Peyer's patch (tissue), 4 donors: ENCODE measurements at regions not wholly inside any gene's neighbourhood (a gene's known extent, or its start where the extent isn't known, plus 50 kb on each side); places are given as distances from the start of the nearest gene placed in this dataset.
A peak's percentile ranks its signal among the peaks of the same experiment; 100 is the strongest.

ENCODE experiments used
- DNase-seq, 3 donors: peaks; one replicate each; pipeline ENCODE4 v3.0.0-alpha.2; 2017 to 2019
- H3K27ac ChIP-seq, 4 donors: fragments of 200-600 bp; sonication (generic); one replicate each; pipeline ENCODE4 v1.5.1; 2016 to 2019
- H3K27me3 ChIP-seq, 2 donors: fragments of 200-600 bp; sonication (generic); one replicate each; pipeline ENCODE4 v1.5.1; 2019
- H3K36me3 ChIP-seq, 3 donors: fragments of 200-600 bp; sonication (generic); one replicate each; pipeline ENCODE4 v1.5.1; 2016 to 2019
- H3K4me1 ChIP-seq, 4 donors: fragments of 200-600 bp; sonication (generic); one replicate each; pipeline ENCODE4 v1.5.1; 2016 to 2019
- H3K4me3 ChIP-seq, 4 donors: fragments of 200-600 bp; sonication (generic); 1 replicate in 3 of 4; 2 replicates in 1 of 4; pipeline ENCODE4 v1.5.1; 2016 to 2019; ENCODE audit warnings: mild to moderate bottlenecking in 1 of 4
- H3K9me3 ChIP-seq, 4 donors: fragments of 200-600 bp; sonication (generic); one replicate each; pipeline ENCODE4 v1.5.1; 2016 to 2019; ENCODE audit warnings: mild to moderate bottlenecking in 1 of 4
- POLR2A ChIP-seq, 2 donors: fragments of 450-650 bp; IDR thresholded peaks; one replicate each; pipeline ENCODE4 v1.5.1; 2017; ENCODE audit warnings: antibody characterized with exemption in 2 of 2, mild to moderate bottlenecking in 2 of 2, moderate library complexity in 2 of 2
- TF ChIP-seq, protein P1 (sequence below), 6 experiments: fragments of 450-650 bp in 4 of 6; fragments of 200-600 bp in 2 of 6; sonication (generic) in 1 of 6; IDR thresholded peaks; one replicate each; pipeline ENCODE4 v1.5.1; 2017 to 2019; ENCODE audit warnings: antibody characterized with exemption in 6 of 6, mild to moderate bottlenecking in 3 of 6, moderate library complexity in 1 of 6

DNA sequence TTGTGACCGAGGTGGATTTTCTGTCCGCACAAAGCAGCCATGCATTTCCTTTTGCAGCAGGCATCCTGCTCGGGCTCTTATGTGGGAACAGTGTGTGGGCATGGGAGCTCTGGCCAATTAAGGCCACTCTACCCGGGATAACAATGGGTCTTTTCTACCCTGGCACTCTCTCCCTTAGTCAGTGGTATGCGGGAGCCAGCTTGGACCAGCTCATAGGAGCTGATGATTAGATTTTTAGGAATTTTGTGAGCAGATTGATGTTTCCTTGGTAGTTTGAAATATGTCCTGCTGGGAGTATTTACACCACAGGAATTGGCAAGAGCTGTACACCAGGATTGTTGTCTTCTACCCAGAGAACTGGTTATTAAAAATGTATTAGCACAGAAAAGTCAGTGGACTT is 89.3 kb downstream of the SPP2 start:
- no peak overlapping the region for H3K27ac ChIP-seq
- no peak overlapping the region for H3K4me3 ChIP-seq
- no peaks in the 10 kb centered on the region for H3K4me1 ChIP-seq
- TF ChIP-seq POLR2A (IDR thresholded peaks at IDR 0.05), result no peak
- TF ChIP-seq, protein P1, sequence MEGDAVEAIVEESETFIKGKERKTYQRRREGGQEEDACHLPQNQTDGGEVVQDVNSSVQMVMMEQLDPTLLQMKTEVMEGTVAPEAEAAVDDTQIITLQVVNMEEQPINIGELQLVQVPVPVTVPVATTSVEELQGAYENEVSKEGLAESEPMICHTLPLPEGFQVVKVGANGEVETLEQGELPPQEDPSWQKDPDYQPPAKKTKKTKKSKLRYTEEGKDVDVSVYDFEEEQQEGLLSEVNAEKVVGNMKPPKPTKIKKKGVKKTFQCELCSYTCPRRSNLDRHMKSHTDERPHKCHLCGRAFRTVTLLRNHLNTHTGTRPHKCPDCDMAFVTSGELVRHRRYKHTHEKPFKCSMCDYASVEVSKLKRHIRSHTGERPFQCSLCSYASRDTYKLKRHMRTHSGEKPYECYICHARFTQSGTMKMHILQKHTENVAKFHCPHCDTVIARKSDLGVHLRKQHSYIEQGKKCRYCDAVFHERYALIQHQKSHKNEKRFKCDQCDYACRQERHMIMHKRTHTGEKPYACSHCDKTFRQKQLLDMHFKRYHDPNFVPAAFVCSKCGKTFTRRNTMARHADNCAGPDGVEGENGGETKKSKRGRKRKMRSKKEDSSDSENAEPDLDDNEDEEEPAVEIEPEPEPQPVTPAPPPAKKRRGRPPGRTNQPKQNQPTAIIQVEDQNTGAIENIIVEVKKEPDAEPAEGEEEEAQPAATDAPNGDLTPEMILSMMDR (IDR thresholded peaks at IDR 0.05), result no peak
- DNase-seq, result no peak
- no peaks in the 10 kb centered on the region for H3K9me3 ChIP-seq
- no peaks in the 10 kb centered on the region for H3K27me3 ChIP-seq
- no peaks in the 10 kb centered on the region for H3K36me3 ChIP-seq

DNA sequence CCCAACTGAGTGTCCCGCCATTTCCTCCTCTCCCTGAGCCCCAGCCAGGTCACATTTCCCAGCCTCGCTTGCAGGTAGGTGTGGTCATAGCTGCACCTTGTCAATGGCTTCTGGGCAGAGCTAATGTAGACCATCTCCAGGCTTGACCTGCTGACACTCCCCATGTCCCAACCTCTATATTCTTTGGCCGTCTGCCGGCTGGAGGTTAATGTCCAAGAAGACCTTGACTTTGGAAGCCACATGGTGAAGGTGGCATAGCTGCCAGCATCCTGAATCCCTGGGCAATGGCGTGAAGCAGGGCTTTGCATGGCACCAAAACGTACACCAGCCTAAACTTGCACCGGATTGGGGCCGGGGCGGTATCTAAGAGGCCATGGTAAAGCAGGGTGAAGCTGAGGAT is 88.3 kb downstream of the SPP2 start:
- H3K36me3 ChIP-seq, result no peaks in the 10 kb centered on the region
- DNase-seq, result no peak
- TF ChIP-seq, protein P1 (IDR thresholded peaks at IDR 0.05), result no peak
- no peak for TF ChIP-seq POLR2A (IDR thresholded peaks at IDR 0.05)

DNA sequence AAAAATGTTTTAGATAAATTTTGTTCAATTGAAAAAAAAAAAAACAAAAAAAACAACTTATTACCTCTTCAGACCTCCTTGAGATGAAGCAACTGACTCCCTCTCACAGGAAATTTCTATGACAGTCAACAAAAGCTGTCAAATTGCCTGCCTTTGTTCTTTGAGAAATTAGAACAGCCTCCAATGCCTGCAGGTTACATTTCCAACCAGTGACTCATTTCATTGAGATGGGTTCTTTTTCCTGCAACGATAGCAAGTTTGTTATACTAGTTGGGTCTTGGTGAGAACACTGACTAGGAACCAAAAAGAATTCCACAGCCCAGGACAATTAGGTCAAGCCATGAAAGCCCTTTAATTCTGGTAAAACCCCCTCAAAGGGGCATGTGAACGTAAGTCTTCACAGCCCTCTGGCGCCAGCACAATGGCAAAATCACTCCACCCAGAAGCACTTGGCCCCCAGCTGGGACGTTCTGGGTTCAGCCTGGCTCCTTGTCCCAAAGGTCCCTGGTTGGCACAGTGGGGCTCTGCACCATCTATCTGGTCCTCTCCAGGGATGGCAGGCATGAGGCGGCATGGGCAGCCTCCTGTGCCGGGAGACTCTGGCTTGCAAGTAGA is 87.0 kb downstream of the SPP2 start:
- no peak for DNase-seq
- TF ChIP-seq, protein P1 (IDR thresholded peaks at IDR 0.05), result no peak
- Histone ChIP-seq H3K9me3 (no peaks in the 10 kb centered on the region), H3K4me3 (no peak overlapping the region), H3K27me3 (no peaks in the 10 kb centered on the region), H3K27ac (no peak overlapping the region), H3K36me3 (no peaks in the 10 kb centered on the region), H3K4me1 (no peaks in the 10 kb centered on the region)

More for the DNA sequence above, 88.3 kb downstream of the SPP2 start:
- no peak overlapping the region for H3K27ac ChIP-seq
- H3K27me3 ChIP-seq, result no peaks in the 10 kb centered on the region
- H3K4me1 ChIP-seq, result no peaks in the 10 kb centered on the region
- H3K9me3 ChIP-seq, result no peaks in the 10 kb centered on the region
- H3K4me3 ChIP-seq, result no peak overlapping the region

DNA sequence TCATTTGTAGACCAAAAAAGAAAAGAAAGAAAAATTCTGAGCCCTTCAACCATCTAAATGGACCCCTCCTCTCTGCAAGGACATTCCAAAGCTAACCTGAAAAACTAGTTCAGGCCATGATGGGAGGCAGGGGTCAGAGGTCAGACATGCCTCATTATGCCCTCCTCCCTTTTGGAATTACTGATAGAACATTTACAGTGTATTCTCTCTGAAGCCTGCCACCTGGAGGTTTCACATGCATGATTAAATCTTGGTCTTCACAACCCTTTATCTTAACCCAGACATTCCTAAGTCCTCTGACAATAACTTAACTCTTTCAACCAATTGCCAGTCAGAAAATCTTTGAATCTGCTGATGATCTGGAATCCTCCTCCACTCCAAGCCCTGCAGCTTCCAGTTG is 86.0 kb downstream of the SPP2 start:
- H3K4me3 ChIP-seq, result no peak overlapping the region
- no peaks in the 10 kb centered on the region for H3K36me3 ChIP-seq
- no peak for DNase-seq
- no peak for TF ChIP-seq POLR2A (IDR thresholded peaks at IDR 0.05)
- TF ChIP-seq, protein P1 (IDR thresholded peaks at IDR 0.05), result no peak
- no peak overlapping the region for H3K27ac ChIP-seq
- no peaks in the 10 kb centered on the region for H3K27me3 ChIP-seq
- H3K9me3 ChIP-seq, result no peaks in the 10 kb centered on the region
- H3K4me1 ChIP-seq, result no peaks in the 10 kb centered on the region

DNA sequence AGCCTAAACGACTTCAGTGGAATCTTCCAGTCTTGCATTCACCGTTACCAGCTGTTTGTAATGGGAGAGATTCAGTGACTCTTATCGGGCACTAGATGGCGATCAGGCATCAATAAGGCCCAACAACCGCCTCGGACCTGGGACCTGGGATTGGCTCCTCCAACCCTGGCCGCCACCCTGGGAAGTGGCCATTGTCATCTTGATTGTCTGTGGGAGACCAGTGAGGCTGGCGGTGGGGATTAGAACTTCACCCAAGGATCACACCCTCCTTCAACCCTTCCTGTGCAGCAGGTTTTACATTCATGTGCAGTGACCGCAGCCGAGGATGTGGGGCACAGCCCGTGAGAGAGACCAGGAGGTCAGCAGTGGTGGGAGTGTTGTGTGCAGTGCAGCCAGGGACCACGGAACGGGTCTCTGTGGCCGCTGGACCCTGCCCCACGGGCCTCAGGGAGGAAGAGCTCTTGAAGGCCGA is 85.3 kb downstream of the SPP2 start:
- DNase-seq, result peak; percentile 41 to 75 (median 63)
- no peaks in the 10 kb centered on the region for H3K9me3 ChIP-seq
- H3K4me3 ChIP-seq, result no peak overlapping the region
- no peaks in the 10 kb centered on the region for H3K36me3 ChIP-seq
- H3K4me1 ChIP-seq, result no peaks in the 10 kb centered on the region
- H3K27me3 ChIP-seq, result no peaks in the 10 kb centered on the region
- no peak overlapping the region for H3K27ac ChIP-seq
- TF ChIP-seq POLR2A (IDR thresholded peaks at IDR 0.05), result no peak
- TF ChIP-seq, protein P1 (IDR thresholded peaks at IDR 0.05), result peak; percentile 6 to 89 (median 80)

DNA sequence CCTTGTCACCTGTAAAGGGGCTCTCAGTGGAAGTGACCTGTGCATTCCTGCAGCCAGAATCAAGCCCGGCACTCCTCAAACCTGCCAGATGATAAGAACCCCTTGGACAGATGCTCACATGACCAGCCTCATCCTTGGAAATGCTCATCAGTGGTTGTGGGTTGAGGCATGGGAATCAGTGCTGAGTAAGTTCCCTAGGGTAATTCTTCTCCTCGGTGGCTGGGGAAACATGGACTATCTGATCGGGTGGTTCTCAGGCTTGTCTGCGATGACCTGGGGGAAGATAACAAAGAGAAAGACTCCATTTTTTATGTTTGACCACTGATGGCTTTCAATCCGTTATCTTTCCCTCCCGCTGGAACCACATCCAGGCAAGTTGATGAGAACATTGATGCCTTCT is 84.0 kb downstream of the SPP2 start:
- no peaks in the 10 kb centered on the region for H3K36me3 ChIP-seq
- no peak overlapping the region for H3K27ac ChIP-seq
- no peaks in the 10 kb centered on the region for H3K4me1 ChIP-seq
- DNase-seq, result no peak
- H3K27me3 ChIP-seq, result no peaks in the 10 kb centered on the region
- no peaks in the 10 kb centered on the region for H3K9me3 ChIP-seq
- no peak overlapping the region for H3K4me3 ChIP-seq
- no peak for TF ChIP-seq POLR2A (IDR thresholded peaks at IDR 0.05)
- TF ChIP-seq, protein P1 (IDR thresholded peaks at IDR 0.05), result no peak
